ENCODE measurements at regions not wholly inside any gene's neighbourhood (a gene's known extent, or its start where the extent isn't known, plus 50 kb on each side); places are given as distances from the start of the nearest gene placed in this dataset.

- no peak for TF ChIP-seq CTCF (IDR thresholded peaks at IDR 0.05; ENCODE audit: low read depth, low read length)
- no peak for TF ChIP-seq POLR2A (IDR thresholded peaks at IDR 0.05; ENCODE audit: extremely low read depth, insufficient read length)
Measured at GRCh38 chr13:22447132-22447886, 733.5 kb upstream of the SGCG start.
